HEK293 (cell line): ENCODE measurements at regions not wholly inside any gene's neighbourhood (a gene's known extent, or its start where the extent isn't known, plus 50 kb on each side); places are given as distances from the start of the nearest gene placed in this dataset.

Experiments used
- GLI2 ChIP-seq: fragments of 450-650 bp; formaldehyde crosslinking; IDR thresholded peaks from 2 replicates; pipeline ENCODE4; 2017; ENCODE audit warnings: missing biosample characterization, missing genetic modification characterization, low read depth, borderline replicate concordance
- MEIS1 ChIP-seq: sonication (generic); formaldehyde crosslinking; IDR thresholded peaks from 2 replicates; pipeline ENCODE4 v1.8.1; 2022; ENCODE audit warnings: missing genetic modification reagents, mild to moderate bottlenecking, borderline replicate concordance
- TF ChIP-seq, protein P1 (sequence below): fragments of 450-650 bp; formaldehyde crosslinking; IDR thresholded peaks from 2 replicates; pipeline ENCODE4 v1.5.1; 2016; ENCODE audit warnings: missing biosample characterization, missing genetic modification characterization

DNA sequence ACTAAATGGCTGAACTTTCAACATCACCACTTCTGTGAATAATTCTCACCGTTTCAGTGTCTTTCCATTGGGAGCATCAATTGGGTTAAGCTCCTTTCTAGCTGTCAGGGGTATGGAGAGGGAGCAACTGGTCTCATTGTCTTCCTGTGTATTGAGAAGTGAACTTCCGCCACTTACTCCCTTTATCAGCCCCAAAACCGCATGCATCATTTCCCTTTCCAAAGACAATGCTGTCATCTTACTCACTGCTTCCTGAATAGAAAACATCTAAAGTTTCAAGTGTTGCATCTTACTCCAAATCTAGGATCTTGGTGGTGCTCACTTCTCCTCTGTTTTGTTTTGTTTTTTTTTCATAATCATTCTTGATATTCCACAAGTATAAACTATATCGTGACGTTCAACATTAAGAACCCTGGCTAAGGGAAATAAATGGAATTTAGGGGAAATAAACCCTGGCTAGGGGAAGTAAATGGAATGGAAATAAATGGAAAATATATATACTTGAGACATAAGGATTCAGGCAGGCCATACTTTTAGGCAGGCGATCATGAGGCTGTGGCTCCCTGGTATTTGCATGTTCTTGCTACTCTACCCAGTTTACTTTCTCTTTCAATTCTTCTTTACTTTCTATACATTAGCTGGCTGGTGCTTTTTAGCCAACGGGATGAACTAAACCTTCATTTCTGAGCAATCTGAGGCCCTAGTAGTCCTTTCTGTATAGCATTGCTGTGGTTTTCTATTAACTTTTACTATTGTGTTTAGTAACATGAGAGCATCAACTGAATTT is 371.9 kb downstream of the BMPER start:
- no peak for TF ChIP-seq MEIS1 (CRISPR knock-in tag)
- TF ChIP-seq, protein P1, sequence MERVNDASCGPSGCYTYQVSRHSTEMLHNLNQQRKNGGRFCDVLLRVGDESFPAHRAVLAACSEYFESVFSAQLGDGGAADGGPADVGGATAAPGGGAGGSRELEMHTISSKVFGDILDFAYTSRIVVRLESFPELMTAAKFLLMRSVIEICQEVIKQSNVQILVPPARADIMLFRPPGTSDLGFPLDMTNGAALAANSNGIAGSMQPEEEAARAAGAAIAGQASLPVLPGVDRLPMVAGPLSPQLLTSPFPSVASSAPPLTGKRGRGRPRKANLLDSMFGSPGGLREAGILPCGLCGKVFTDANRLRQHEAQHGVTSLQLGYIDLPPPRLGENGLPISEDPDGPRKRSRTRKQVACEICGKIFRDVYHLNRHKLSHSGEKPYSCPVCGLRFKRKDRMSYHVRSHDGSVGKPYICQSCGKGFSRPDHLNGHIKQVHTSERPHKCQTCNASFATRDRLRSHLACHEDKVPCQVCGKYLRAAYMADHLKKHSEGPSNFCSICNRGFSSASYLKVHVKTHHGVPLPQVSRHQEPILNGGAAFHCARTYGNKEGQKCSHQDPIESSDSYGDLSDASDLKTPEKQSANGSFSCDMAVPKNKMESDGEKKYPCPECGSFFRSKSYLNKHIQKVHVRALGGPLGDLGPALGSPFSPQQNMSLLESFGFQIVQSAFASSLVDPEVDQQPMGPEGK (tag by site-specific recombination), result no peak
- no peak for TF ChIP-seq GLI2 (tag by site-specific recombination)
